Kidney capillary endothelial cell (primary cell): ENCODE measurements at regions not wholly inside any gene's neighbourhood (a gene's known extent, or its start where the extent isn't known, plus 50 kb on each side); places are given as distances from the start of the nearest gene placed in this dataset.

Experiments
- DNase-seq: peaks from one replicate; pipeline ENCODE4 v3.0.0-alpha.2; 2018; ENCODE audit warnings: low spot score

GRCh38 chr9:95822583-95823431 lies 52.7 kb upstream of the ERCC6L2 start:
- no peak for DNase-seq

GRCh38 chr9:95822015-95822414 lies 53.5 kb upstream of the ERCC6L2 start:
- no peak for DNase-seq

GRCh38 chr9:95820074-95820473 lies 55.4 kb upstream of the ERCC6L2 start:
- no peak for DNase-seq

- no peak for DNase-seq
Measured at GRCh38 chr9:95819636-95820035, 55.9 kb upstream of the ERCC6L2 start.

GRCh38 chr9:95817205-95817604 lies 58.3 kb upstream of the ERCC6L2 start:
- no peak for DNase-seq

- no peak for DNase-seq
Measured at GRCh38 chr9:95816716-95817115, 58.8 kb upstream of the ERCC6L2 start.

GRCh38 chr9:95815961-95816360 lies 59.5 kb upstream of the ERCC6L2 start:
- DNase-seq, result no peak

- DNase-seq, result no peak
Measured at GRCh38 chr9:95815133-95815532, 60.4 kb upstream of the ERCC6L2 start.

GRCh38 chr9:95813923-95814322 lies 61.6 kb upstream of the ERCC6L2 start:
- no peak for DNase-seq

GRCh38 chr9:95810814-95811213 lies 64.7 kb upstream of the ERCC6L2 start:
- DNase-seq, result no peak

- DNase-seq, result no peak
Measured at GRCh38 chr9:95810133-95810532, 65.4 kb upstream of the ERCC6L2 start.

- DNase-seq, result no peak
Measured at GRCh38 chr9:95809686-95810085, 65.8 kb upstream of the ERCC6L2 start.

- no peak for DNase-seq
Measured at GRCh38 chr9:95808011-95808410, 67.5 kb upstream of the ERCC6L2 start.

- no peak for DNase-seq
Measured at GRCh38 chr9:95807326-95807947, 68.1 kb upstream of the ERCC6L2 start.

GRCh38 chr9:95803197-95803596 lies 72.3 kb upstream of the ERCC6L2 start:
- DNase-seq, result no peak

- DNase-seq, result peak; percentile 85
Measured at GRCh38 chr9:95801797-95802196, 73.7 kb upstream of the ERCC6L2 start.

- no peak for DNase-seq
Measured at GRCh38 chr9:95796029-95796428, 79.5 kb upstream of the ERCC6L2 start.

GRCh38 chr9:95793924-95794828 lies 81.3 kb upstream of the ERCC6L2 start:
- peak; percentile 69 for DNase-seq

- no peak for DNase-seq
Measured at GRCh38 chr9:95791695-95792094, 83.8 kb upstream of the ERCC6L2 start.

GRCh38 chr9:95791286-95791685 lies 84.2 kb upstream of the ERCC6L2 start:
- DNase-seq, result no peak

GRCh38 chr9:95788521-95788991 lies 86.9 kb upstream of the ERCC6L2 start:
- no peak for DNase-seq

GRCh38 chr9:95788021-95788420 lies 87.5 kb upstream of the ERCC6L2 start:
- DNase-seq, result no peak
